ENCODE measurements at regions not wholly inside any gene's neighbourhood (a gene's known extent, or its start where the extent isn't known, plus 50 kb on each side); places are given as distances from the start of the nearest gene placed in this dataset.

- TF ChIP-seq MLX (CRISPR knock-in tag; IDR thresholded peaks at IDR 0.05) (peak; percentile 86), KLF9 (CRISPR knock-in tag; IDR thresholded peaks at IDR 0.05; ENCODE audit: low read depth) (no peak), GATAD2A (CRISPR knock-in tag; IDR thresholded peaks at IDR 0.05) (peak; percentile 77), RFXAP (CRISPR knock-in tag; IDR thresholded peaks at IDR 0.05; ENCODE audit: borderline replicate concordance) (peak; percentile 89; the same call in 1 of the 2 replicates), SAFB2 (CRISPR knock-in tag; IDR thresholded peaks at IDR 0.05; ENCODE audit: borderline replicate concordance, low read depth) (no peak), EP300 (IDR thresholded peaks at IDR 0.05; ENCODE audit: low read depth in 2 of 2, low read length in 2 of 2) (peak; percentile 32 to 86; a peak in 3 of 4 replicates), EP300 (CRISPR knock-in tag; IDR thresholded peaks at IDR 0.05; ENCODE audit: borderline replicate concordance) (peak; percentile 51; the same call in 1 of the 2 replicates), MED8 (CRISPR knock-in tag; IDR thresholded peaks at IDR 0.05; ENCODE audit: insufficient replicate concordance) (peak; percentile 16), FOXJ3 (CRISPR knock-in tag; IDR thresholded peaks at IDR 0.05; ENCODE audit: borderline replicate concordance) (peak; percentile 81), DRAP1 (CRISPR knock-in tag; IDR thresholded peaks at IDR 0.05) (peak; percentile 77), ZNF280D (CRISPR knock-in tag; IDR thresholded peaks at IDR 0.05) (no peak), ZBTB43 (CRISPR knock-in tag; conservative IDR thresholded peaks at IDR 0.05) (peak; percentile 79), THAP11 (CRISPR knock-in tag; IDR thresholded peaks at IDR 0.05) (peak; percentile 41; the same call in 1 of the 2 replicates), GTF3A (CRISPR knock-in tag; conservative IDR thresholded peaks at IDR 0.05) (no peak), ZNF766 (CRISPR knock-in tag; IDR thresholded peaks at IDR 0.05; ENCODE audit: borderline replicate concordance) (0 out of 2 replicates have a peak, but pooled peaks have one; percentile 38), SMAD3 (CRISPR knock-in tag; IDR thresholded peaks at IDR 0.05) (0 out of 2 replicates have a peak, but pooled peaks have one; percentile 59), ZNF33B (CRISPR knock-in tag; IDR thresholded peaks at IDR 0.05) (0 out of 2 replicates have a peak, but pooled peaks have one; percentile 21), MXI1 (IDR thresholded peaks at IDR 0.05; ENCODE audit: borderline replicate concordance, low read depth, low read length) (peak; percentile 65; the same call in 1 of the 3 replicates), ZNF644 (CRISPR knock-in tag; IDR thresholded peaks at IDR 0.05; ENCODE audit: low read depth) (no peak), SKI (IDR thresholded peaks at IDR 0.05; ENCODE audit: partially characterized antibody) (peak; percentile 79), ZNF710 (CRISPR knock-in tag; IDR thresholded peaks at IDR 0.05; ENCODE audit: borderline replicate concordance) (peak; percentile 49; the same call in 1 of the 2 replicates), FOXK2 (IDR thresholded peaks at IDR 0.05) (0 out of 2 replicates have a peak, but pooled peaks have one; percentile 26)
Observed at GRCh38 chr16:85539629-85540291, 73.4 kb upstream of the GSE1 start (continued).
